Tibial nerve (tissue), 4 donors: ENCODE measurements at regions not wholly inside any gene's neighbourhood (a gene's known extent, or its start where the extent isn't known, plus 50 kb on each side); places are given as distances from the start of the nearest gene placed in this dataset.

Experiments
- EP300 ChIP-seq, 2 donors: sonication (generic); formaldehyde crosslinking; IDR thresholded peaks; one replicate each; pipeline ENCODE4 v1.6.1; 2017; ENCODE audit warnings: antibody characterized with exemption in 2 of 2, mild to moderate bottlenecking in 1 of 2
- TF ChIP-seq, protein P1 (sequence below), 5 experiments: fragments of 200-600 bp in 3 of 5; fragments of 450-650 bp in 2 of 5; sonication (generic) in 3 of 5; IDR thresholded peaks; one replicate each; pipeline ENCODE4 v1.5.1; 2016 to 2019; ENCODE audit warnings: antibody characterized with exemption in 5 of 5, mild to moderate bottlenecking in 3 of 5, moderate library complexity in 2 of 5

DNA sequence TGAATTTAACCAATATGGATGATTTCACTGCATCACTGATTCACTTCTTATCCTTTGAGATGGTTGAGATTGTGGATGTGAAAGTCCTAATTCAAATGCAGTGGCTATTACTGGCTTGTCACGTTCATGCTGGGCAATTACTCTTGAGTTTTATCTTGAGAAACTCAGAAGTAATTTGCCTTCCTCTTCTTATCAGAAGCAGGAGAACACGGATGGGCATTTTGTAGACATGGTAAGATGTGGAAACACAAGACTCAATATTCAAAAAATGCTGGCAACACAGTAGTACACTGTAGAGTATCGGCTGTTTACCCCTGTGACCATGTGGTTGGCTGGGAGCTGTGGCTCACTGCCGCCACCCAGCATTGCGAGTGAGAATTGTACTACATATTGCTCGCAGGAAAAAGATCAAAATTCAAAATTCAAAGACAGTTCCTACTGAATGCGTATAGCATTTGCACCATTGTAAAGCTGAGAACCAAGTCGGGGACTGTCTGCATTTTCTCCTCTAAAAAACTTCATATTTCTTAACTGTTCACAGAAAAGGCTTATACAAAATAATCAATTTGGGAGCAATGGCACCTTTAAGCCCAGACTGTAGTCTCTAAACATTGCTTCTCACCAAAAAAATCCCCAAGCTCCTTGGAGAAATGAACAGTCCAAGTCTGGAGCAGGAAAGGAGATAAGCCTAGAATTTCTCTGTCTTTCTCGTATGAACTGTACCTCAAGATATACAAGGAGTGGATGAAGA, 61.9 kb upstream of the ELOVL5 start:
- TF ChIP-seq, protein P1, sequence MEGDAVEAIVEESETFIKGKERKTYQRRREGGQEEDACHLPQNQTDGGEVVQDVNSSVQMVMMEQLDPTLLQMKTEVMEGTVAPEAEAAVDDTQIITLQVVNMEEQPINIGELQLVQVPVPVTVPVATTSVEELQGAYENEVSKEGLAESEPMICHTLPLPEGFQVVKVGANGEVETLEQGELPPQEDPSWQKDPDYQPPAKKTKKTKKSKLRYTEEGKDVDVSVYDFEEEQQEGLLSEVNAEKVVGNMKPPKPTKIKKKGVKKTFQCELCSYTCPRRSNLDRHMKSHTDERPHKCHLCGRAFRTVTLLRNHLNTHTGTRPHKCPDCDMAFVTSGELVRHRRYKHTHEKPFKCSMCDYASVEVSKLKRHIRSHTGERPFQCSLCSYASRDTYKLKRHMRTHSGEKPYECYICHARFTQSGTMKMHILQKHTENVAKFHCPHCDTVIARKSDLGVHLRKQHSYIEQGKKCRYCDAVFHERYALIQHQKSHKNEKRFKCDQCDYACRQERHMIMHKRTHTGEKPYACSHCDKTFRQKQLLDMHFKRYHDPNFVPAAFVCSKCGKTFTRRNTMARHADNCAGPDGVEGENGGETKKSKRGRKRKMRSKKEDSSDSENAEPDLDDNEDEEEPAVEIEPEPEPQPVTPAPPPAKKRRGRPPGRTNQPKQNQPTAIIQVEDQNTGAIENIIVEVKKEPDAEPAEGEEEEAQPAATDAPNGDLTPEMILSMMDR (IDR thresholded peaks at IDR 0.05) = peak in 3 of 5 experiments; percentile 38 to 59 (median 59)
- TF ChIP-seq EP300 (IDR thresholded peaks at IDR 0.05) = no peak
